NCI-H1417 (cell line): ENCODE measurements at regions not wholly inside any gene's neighbourhood (a gene's known extent, or its start where the extent isn't known, plus 50 kb on each side); places are given as distances from the start of the nearest gene placed in this dataset.
A peak's percentile ranks its signal among the peaks of the same experiment; 100 is the strongest.

Source experiments
- DNase-seq, 3 experiments: peaks; one replicate each; lab custom pipeline; 2025; lab: John Stamatoyannopoulos, UW

GRCh38 chr1:86296305-86297205, 99.6 kb downstream of the ODF2L start:
- DNase-seq, result no peak

GRCh38 chr1:86289746-86290145, 106.4 kb downstream of the ODF2L start:
- no peak for DNase-seq

DNA sequence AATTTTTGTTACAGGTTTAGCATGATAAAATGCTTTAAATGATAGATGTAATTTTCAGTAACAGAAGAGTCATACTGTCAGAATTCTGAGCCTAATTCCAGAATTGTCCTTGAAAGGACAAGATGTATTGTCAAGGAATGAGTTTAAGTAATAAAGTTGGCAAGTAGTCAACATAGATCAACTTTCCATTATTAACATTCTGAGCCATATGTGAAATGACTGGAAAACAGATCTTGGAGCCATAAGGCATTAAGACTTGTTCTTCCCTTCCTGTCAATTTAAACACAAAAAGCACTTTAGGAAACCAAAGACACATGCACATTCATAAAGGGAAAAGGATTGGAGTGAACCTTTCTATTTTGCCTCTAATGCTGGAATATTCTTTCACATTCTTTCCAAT, 107.0 kb downstream of the ODF2L start:
- no peak for DNase-seq

DNA sequence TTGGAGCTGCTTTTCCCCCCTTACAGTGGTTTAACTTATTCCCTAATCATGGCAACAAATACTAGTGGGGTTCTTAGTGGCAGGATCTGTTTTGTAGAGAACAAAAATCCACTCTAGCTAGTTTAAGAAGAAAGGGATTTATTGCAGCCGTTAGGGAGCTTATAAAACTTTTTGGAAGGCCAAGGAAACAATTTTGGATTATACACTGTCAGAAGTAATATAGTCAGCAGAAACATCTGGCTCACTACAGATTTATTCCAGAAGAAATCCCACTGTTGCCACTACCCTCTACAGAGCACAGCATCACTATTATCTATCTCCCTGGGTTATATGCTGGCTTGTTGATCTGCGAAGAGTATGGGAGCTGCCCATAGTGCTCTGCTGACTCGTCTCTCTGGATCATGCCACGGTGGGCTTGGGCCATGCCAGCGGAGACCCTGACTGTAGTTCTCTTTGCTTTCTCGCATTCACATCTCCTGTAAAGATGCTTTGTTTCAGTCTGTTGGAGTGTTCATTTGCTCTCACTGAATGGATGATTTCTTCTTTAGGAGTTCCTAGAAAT, 107.5 kb downstream of the ODF2L start:
- DNase-seq, result no peak

DNA sequence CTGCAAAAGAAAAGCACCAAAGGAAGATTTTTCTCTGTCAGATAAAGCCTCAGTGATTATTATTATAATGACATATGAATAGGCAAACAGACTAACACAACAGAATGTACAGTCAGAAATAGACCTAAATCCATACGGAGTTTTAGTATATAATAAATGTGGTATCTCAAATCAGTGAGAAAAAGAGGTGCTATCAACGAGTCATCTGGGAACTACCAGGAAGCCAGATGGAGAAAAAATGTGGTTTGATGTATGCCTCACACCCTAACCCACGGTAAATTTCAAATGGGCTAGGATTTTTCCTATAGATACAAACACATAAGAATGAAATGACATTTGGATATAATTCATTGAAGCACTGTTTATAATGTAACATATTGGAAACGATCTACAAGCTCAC, 110.3 kb downstream of the ODF2L start:
- no peak for DNase-seq

GRCh38 chr1:86282611-86283010, 113.5 kb downstream of the ODF2L start:
- DNase-seq, result no peak

GRCh38 chr1:86277936-86278335, 118.2 kb downstream of the ODF2L start:
- DNase-seq, result peak in 2 of 3 experiments; percentile 6 to 11

DNA sequence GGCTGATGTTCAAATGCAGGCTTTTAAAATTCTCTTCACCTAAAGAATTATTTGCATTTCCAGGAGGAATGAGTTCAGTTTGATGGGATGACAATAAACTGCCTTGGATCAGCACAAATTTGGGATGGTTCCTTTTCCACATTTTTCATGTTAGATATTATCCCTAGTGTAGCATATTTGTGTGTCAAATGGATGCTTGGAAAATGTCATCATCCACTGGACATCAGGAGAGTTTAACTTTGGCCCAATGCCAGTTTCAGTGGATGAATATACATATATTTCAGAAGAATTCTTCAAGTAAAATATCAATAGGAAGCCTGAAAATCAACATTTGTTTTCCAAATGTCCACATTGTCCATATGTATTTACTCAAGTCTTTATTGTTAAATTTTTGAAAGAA, 116.5 kb upstream of the COL24A1 start:
- DNase-seq, result no peak

GRCh38 chr1:86272083-86272482, 115.5 kb upstream of the COL24A1 start:
- no peak for DNase-seq

GRCh38 chr1:86271046-86271445, 114.5 kb upstream of the COL24A1 start:
- no peak for DNase-seq

DNA sequence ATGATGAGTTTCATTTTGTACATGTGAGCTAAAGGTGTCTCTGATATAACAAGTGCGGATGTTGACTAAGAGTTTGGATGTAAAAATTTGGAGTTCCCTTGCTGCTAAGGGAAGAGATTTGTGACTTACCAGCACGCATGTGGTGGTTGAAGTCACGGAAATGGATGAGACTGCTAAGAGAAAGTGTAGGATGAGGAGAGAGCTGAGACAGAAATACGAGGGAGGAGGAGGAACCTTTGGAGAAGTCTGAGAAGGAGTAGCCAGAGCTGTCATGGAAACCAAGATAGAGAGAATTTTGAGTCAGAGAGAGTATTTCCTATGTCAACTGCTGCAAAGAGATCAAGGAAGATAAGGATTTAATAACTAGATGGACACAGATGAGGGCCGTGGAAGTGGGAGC, 106.5 kb upstream of the COL24A1 start:
- no peak for DNase-seq

DNA sequence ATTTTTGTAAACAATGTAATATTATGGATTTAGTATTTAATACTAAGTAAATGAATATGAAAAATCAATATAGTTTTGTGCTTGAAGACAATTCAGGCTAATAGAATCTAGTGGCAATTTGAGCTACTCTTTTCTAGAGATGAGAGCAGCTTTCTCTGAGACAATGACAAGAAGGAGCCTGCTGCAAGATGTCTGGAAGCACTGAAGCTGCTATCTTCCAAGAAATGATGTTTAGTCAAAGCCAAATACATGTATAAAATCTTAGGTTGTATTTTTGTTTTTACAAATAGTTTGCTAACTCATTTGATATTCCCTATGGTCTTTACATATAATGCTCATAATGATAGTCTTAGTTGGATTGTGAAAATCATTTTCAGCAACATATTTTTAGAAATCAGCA, 103.9 kb upstream of the COL24A1 start:
- no peak for DNase-seq

DNA sequence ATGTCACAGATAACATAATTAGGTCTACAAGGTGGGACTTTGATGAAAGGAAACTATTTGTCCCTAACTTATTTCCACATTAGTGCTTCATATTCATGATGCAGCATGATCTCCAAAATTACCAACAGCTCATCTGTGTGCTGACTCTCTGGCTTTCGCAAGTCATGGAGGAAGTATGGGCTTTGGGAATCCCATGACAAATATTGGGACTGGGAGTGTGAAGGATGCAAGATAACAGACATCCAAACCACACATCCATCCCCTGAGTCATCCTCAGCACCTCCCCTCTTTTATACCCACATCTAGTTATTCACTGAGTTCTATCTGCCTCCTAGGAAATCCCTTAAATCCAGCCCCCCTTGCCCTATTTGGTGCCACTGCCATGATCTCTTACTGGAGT, 102.8 kb upstream of the COL24A1 start:
- no peak for DNase-seq

DNA sequence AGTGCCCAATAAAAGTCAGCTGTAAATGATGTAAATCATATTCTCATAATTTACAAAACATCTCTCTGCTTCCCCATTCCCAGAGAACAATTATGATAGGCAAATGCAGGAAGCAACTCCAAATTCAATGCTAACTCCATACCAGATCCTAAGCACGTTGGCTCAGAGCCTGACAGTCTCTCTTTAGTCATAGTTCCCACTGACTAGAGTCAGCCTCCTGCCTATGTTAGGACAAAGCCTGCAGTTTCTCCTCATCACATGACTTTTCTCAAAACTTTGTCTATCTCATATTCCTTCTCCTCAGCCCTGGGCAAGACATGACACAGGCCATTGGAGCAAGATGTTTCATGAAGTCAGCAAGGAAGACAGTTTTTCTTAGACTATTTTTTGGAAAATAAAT, 101.5 kb upstream of the COL24A1 start:
- no peak for DNase-seq

GRCh38 chr1:86247597-86248279, 91.2 kb upstream of the COL24A1 start:
- DNase-seq, result peak in 1 of 3 experiments; percentile 95

DNA sequence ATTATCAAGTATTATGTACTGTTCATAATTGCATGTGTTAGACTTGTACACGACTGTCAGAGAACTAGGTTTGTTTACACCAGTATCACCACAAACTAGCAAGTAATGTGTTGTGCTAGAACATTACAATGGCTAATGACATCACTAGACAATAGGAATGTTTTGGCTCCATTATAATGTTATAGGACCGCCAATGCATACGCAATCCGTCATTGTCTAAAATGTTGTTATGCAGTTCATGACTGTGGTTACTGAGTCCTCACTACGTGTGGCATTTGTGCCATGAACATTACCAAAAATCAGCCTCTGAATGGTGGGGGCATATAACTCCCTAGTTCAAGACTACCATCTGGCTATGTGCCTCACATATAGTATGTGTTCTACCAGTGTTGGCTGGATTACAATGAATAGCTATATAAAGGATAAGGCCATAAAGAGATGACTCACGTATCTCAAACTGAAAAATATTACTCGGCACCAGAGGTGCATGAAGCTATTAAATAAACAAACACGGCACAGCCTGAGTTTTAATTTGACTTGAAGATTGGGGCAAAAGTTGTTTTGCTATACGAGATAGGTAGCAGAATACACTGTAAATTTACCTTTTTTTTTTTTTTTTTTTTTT, 89.1 kb upstream of the COL24A1 start:
- no peak for DNase-seq

GRCh38 chr1:86239894-86240293, 83.3 kb upstream of the COL24A1 start:
- DNase-seq, result peak in 2 of 3 experiments; percentile 13 to 66

- no peak for DNase-seq
Measured at GRCh38 chr1:86239490-86239889, 82.9 kb upstream of the COL24A1 start.

GRCh38 chr1:86238226-86238625, 81.7 kb upstream of the COL24A1 start:
- no peak for DNase-seq

DNA sequence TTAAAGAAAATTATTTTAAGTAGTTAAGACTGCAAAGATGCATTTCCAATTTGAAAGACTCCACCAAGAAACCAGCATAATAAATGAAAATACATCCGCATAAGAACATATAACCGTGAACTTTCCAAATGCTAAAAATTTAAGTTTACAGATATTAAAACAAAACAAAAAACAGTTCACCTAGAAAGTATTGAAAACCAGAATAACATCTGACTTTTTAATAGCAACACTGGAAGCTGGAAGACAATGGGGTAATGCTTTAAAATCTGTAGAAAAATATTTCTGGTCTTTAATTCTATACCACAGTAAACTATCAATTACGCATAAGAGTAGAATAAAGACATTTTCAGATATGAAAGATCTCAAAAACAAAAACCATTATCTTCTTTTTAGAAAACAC, 79.3 kb upstream of the COL24A1 start:
- no peak for DNase-seq

DNA sequence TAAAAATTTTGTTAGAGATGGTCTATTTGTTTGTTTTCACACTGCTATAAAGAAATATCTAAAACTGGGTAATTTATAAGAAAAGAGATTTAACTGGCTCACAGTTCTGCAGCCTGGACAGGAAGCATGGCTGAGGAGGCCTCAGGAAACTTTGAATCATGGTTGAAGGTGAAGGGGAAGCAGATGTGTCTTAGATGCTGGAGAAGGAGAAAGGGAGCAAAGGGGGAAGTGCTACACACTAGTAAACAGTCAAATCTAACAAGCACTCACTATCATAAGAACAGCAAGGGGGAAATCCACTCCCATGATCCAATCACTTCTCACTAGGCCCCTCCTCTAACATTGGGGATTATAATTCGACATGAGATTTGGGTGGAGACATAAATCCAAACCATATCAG, 76.8 kb upstream of the COL24A1 start:
- no peak for DNase-seq

DNA sequence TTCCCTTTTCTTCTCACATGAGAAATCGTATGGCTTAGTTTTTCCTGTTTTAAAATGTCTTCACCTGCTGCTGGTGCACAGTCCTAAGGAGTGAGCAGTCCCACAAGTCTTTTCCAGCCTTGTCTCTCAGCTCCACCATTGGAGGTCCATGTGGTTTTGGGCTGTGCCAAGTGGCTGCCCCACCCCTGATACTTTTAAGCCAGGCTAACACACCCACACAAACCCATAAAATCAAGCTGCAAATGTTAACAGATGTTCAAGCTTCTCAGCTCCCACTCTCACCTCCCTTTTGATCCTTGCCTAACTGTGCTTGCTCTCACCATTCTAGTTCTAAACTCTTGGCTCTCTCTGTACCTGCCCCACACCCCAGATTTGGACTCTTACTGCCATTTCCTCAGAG, 74.5 kb upstream of the COL24A1 start:
- DNase-seq, result no peak
